HCT116 (cell line): ENCODE measurements at regions not wholly inside any gene's neighbourhood (a gene's known extent, or its start where the extent isn't known, plus 50 kb on each side); places are given as distances from the start of the nearest gene placed in this dataset.

Experiments
- ATAC-seq: fragments of 200-7000 bp; cut with Tn5 transposase; 2 replicates; pipeline ENCODE4 v1.9.1; 2020; ENCODE audit warnings: mild to moderate bottlenecking, moderate library complexity
- BruUV-seq: library from RNA; stranded (reverse); fragments of 400-500 nt; replicated peaks from 2 replicates; lab custom pipeline; 2021; lab: Mats Ljungman, UMichigan
- CTCF ChIA-PET: fragments of 300-600 bp; sonication (Branson Sonifier 250); formaldehyde crosslinking; loops from one replicate; lab custom pipeline; 2021; ENCODE audit warnings: antibody characterized with exemption; lab: Charles Lee
- POLR2A ChIA-PET: fragments of 300-600, 350-600 bp; sonication (Branson Sonifier 250); formaldehyde crosslinking; loops from one replicate; lab custom pipeline; 2021; ENCODE audit warnings: antibody characterized with exemption; lab: Charles Lee
- RAD21 ChIA-PET, 2 experiments: fragments of 300-600 bp; sonication (Branson Sonifier 250); formaldehyde crosslinking; loops; one replicate each; lab custom pipeline; 2023; ENCODE audit warnings: low total read pairs in 2 of 2; ENCODE audit not compliant: uncharacterized antibody in 2 of 2, unreplicated experiment in 2 of 2, low non-redundant PET in 1 of 2; lab: Charles Lee
- DNase-seq: peaks from one replicate; pipeline ENCODE4 v3.0.0-alpha.2; 2010; ENCODE audit warnings: low read depth, low spot score
- H2AFZ ChIP-seq: fragments of 200-600 bp; shearing (Covaris generic), sonication (generic); 2 replicates; pipeline ENCODE4 v1.6.1; 2017; ENCODE audit warnings: low read depth, mixed run types, mixed read lengths, antibody characterized with exemption, low read length; ENCODE audit not compliant: poor library complexity, severe bottlenecking
- H3K27ac ChIP-seq: 2 replicates; pipeline ENCODE4 v1.5.1; 2012; ENCODE audit warnings: low read depth, low read length
- H3K27me3 ChIP-seq: fragments of 200-600 bp; sonication (generic); 2 replicates; pipeline ENCODE4 v1.6.1; 2016; ENCODE audit warnings: mixed run types, low read length, mixed read lengths; ENCODE audit not compliant: insufficient read depth
- H3K36me3 ChIP-seq, 2 experiments: fragments of 200-500 bp in 1 of 2; fragments of 200-600 bp in 1 of 2; sonication (Bioruptor generic) in 1 of 2; sonication (generic) in 1 of 2; 2 replicates each; pipeline versions ENCODE4 v1.5.1 to v1.6.1; 2014 to 2016; ENCODE audit warnings: low read length in 2 of 2, inconsistent platforms in 1 of 2, mixed read lengths in 1 of 2, mixed run types in 1 of 2; ENCODE audit not compliant: insufficient read depth in 2 of 2, control insufficient read depth in 1 of 2
- H3K4me1 ChIP-seq, 2 experiments: fragments of 200-600 bp in 1 of 2; sonication (generic) in 1 of 2; 2 replicates each; pipeline versions ENCODE4 v1.5.1 to v1.6.1; 2012 to 2017; ENCODE audit warnings: low read length in 2 of 2, inconsistent platforms in 1 of 2, mild to moderate bottlenecking in 1 of 2, mixed read lengths in 1 of 2, mixed run types in 1 of 2, moderate library complexity in 1 of 2; ENCODE audit not compliant: insufficient read depth in 2 of 2, control insufficient read depth in 1 of 2
- H3K4me2 ChIP-seq: fragments of 200-600 bp; sonication (generic); 2 replicates; pipeline ENCODE4 v1.6.1; 2017; ENCODE audit warnings: mixed run types, low read length, mixed read lengths
- H3K4me3 ChIP-seq, 2 experiments: fragments of 200-600 bp in 1 of 2; sonication (generic) in 1 of 2; replicated peaks in 1 of 2; 2 replicates each; pipeline ENCODE4 v1.5.1; 2011 to 2016; ENCODE audit warnings: low read length in 2 of 2, control low read depth in 1 of 2, low read depth in 1 of 2, mild to moderate bottlenecking in 1 of 2, mixed read lengths in 1 of 2, mixed run types in 1 of 2
- H3K79me2 ChIP-seq: fragments of 200-600 bp; sonication (generic); 2 replicates; pipeline ENCODE4 v1.6.1; 2017; ENCODE audit warnings: mild to moderate bottlenecking, mixed run types, low read length, moderate library complexity, mixed read lengths; ENCODE audit not compliant: insufficient read depth
- H3K9ac ChIP-seq: fragments of 200-600 bp; sonication (generic); 2 replicates; pipeline ENCODE4 v1.6.1; 2016; ENCODE audit warnings: low read length, mixed read lengths
- H3K9me2 ChIP-seq: fragments of 200-600 bp; sonication (generic), shearing (Covaris generic); 2 replicates; pipeline ENCODE4 v1.6.1; 2017; ENCODE audit warnings: mixed run types, mild to moderate bottlenecking, moderate library complexity; ENCODE audit not compliant: insufficient read depth
- H3K9me3 ChIP-seq, 2 experiments: fragments of 200-500 bp in 1 of 2; fragments of 200-600 bp in 1 of 2; sonication (Bioruptor generic) in 1 of 2; sonication (generic) in 1 of 2; 2 replicates each; pipeline ENCODE4 v1.6.1; 2014 to 2017; ENCODE audit warnings: low read length in 2 of 2, mixed read lengths in 2 of 2, inconsistent platforms in 1 of 2, low read depth in 1 of 2, mild to moderate bottlenecking in 1 of 2, mixed run types in 1 of 2, moderate library complexity in 1 of 2; ENCODE audit not compliant: control insufficient read depth in 1 of 2, insufficient read depth in 1 of 2
- H4K20me1 ChIP-seq: fragments of 200-600 bp; sonication (generic), shearing (Covaris generic); 2 replicates; pipeline ENCODE4 v1.6.1; 2017; ENCODE audit warnings: mixed run types, mild to moderate bottlenecking, moderate library complexity; ENCODE audit not compliant: insufficient read depth
- CEBPB ChIP-seq: IDR thresholded peaks from 2 replicates; pipeline ENCODE4 v1.6.1; 2012; ENCODE audit warnings: low read depth
- ELF1 ChIP-seq: IDR thresholded peaks from 2 replicates; pipeline ENCODE4 v1.6.1; 2012; ENCODE audit warnings: low read depth, borderline replicate concordance
- EZH2 ChIP-seq: fragments of 200-600 bp; sonication (generic); IDR thresholded peaks from 2 replicates; pipeline ENCODE4 v1.6.1; 2017; ENCODE audit warnings: antibody characterized with exemption, mixed run types
- EZH2phosphoT487 ChIP-seq: fragments of 200-600 bp; IDR thresholded peaks from 2 replicates; pipeline ENCODE4 v1.6.1; 2018; ENCODE audit warnings: antibody characterized with exemption, borderline replicate concordance
- JUND ChIP-seq: IDR thresholded peaks from 2 replicates; pipeline ENCODE4 v1.6.1; 2012
- POLR2A ChIP-seq: IDR thresholded peaks from 2 replicates; pipeline ENCODE4 v1.7.0; 2011; ENCODE audit warnings: borderline replicate concordance; ENCODE audit not compliant: insufficient read depth, insufficient read length; ENCODE audit errors: extremely low read depth
- POLR2AphosphoS5 ChIP-seq: IDR thresholded peaks from 2 replicates; pipeline ENCODE4 v1.6.1; 2011; ENCODE audit warnings: mild to moderate bottlenecking, low read depth, low read length, moderate library complexity
- RAD21 ChIP-seq: IDR thresholded peaks from 2 replicates; pipeline ENCODE4 v1.6.1; 2012; ENCODE audit warnings: low read depth, mild to moderate bottlenecking
- SIN3A ChIP-seq: IDR thresholded peaks from 2 replicates; pipeline ENCODE4 v1.6.1; 2012; ENCODE audit warnings: low read depth
- TCF7L2 ChIP-seq: IDR thresholded peaks from 2 replicates; pipeline ENCODE4 v1.7.0; 2011; ENCODE audit warnings: borderline replicate concordance, inconsistent platforms; ENCODE audit not compliant: insufficient read depth, insufficient read length; ENCODE audit errors: extremely low read depth
- YY1 ChIP-seq: IDR thresholded peaks from 2 replicates; pipeline ENCODE4 v1.6.1; 2011; ENCODE audit warnings: low read length, low read depth, moderate library complexity, mild to moderate bottlenecking; ENCODE audit not compliant: insufficient replicate concordance; ENCODE audit errors: extremely low read depth
- ZNF274 ChIP-seq: fragments of 200-500 bp; sonication (Bioruptor generic); IDR thresholded peaks from 2 replicates; pipeline ENCODE4 v1.6.1; 2014; ENCODE audit warnings: mild to moderate bottlenecking, low read depth, low read length, inconsistent platforms
- intact Hi-C: fragments of 100-400 bp; cut with micrococcal nuclease; formaldehyde crosslinking; loops from 2 replicates; pipeline ENCODE4 v1.10.0; 2022
- TF ChIP-seq, protein P1 (sequence below): IDR thresholded peaks from 2 replicates; pipeline ENCODE4 v1.6.1; 2012
- TF ChIP-seq, protein P2 (sequence below): IDR thresholded peaks from 2 replicates; pipeline ENCODE4 v1.6.1; 2011; ENCODE audit warnings: mild to moderate bottlenecking, low read length, moderate library complexity; ENCODE audit not compliant: insufficient replicate concordance; ENCODE audit errors: extremely low read depth
- TF ChIP-seq, protein P3 (sequence below): IDR thresholded peaks from 2 replicates; pipeline ENCODE4 v1.6.1; 2012

DNA sequence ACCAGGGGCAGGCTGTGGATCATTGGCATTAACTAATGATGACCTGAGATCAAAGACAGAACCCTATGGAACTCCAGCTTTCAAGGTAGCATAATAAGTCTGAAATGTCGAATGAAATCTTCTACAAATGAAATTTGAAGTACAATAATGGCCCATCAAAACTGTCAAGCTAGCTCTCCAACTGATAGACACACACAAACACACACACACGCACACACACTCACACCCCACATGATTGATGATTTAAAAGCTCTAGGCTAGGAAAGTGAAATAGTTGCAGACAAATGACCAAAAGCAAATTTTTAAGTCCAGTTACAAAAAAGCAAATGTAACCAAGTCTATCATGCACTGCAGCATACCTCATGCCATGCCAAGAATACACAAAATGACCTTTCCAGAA is 655.7 kb downstream of the C4orf33 start:
- Histone ChIP-seq H2AFZ (no peak overlapping the region), H3K4me2 (no peak overlapping the region), H3K27ac (no peak overlapping the region), H3K4me3 (no peak overlapping the region), H3K79me2 (no peaks in the 10 kb centered on the region), H4K20me1 (no peaks in the 10 kb centered on the region; the same call in 1 of the 2 replicates), H3K9me3 (no peaks in the 10 kb centered on the region), H3K9ac (no peak overlapping the region), H3K36me3 (no peaks in the 10 kb centered on the region), H3K4me1 (no peaks in the 10 kb centered on the region), H3K9me2 (no peaks in the 10 kb centered on the region), H3K27me3 (no peaks in the 10 kb centered on the region)
- ChIA-PET CTCF (no interaction called here), RAD21 (no interaction called here), POLR2A (no interaction called here)
- TF ChIP-seq RAD21, result no peak
- no peak for DNase-seq
- intact Hi-C loops, result no loop called here
- ATAC-seq, result no peak
- no TSS peak for BruUV-seq

DNA sequence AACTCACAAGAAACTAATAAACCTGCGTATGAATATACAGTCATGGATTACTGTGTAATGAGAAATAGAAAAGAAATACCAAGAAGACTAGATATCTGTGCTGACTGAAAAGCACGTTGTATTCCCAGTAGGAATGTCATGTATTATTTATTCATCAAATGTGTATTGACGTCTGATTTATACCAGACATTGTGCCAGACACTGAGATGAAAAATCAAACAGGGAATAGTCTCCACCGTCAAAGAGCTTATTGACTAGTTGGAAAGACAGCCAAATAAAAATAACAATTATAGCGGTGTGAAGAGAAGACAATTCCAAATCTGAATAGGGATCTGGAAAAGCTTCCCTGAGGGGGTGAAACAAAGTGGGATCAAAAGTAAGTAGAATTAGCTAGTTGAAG is 687.6 kb downstream of the C4orf33 start:
- Histone ChIP-seq H3K27me3 (no peaks in the 10 kb centered on the region), H2AFZ (no peak overlapping the region), H3K27ac (no peak overlapping the region), H4K20me1 (no peaks in the 10 kb centered on the region), H3K9me3 (no peaks in the 10 kb centered on the region), H3K9me2 (no peaks in the 10 kb centered on the region; the same call in 1 of the 2 replicates), H3K79me2 (no peaks in the 10 kb centered on the region), H3K36me3 (no peaks in the 10 kb centered on the region), H3K4me3 (no peak overlapping the region), H3K4me1 (no peaks in the 10 kb centered on the region), H3K4me2 (no peak overlapping the region), H3K9ac (no peak overlapping the region)
- intact Hi-C loops, result no loop called here
- RAD21 ChIA-PET, result no interaction called here
- ATAC-seq, result no peak
- no TSS peak for BruUV-seq
- DNase-seq, result no peak
- TF ChIP-seq ZNF274, result no peak
- no peak for TF ChIP-seq EZH2phosphoT487
- no peak for TF ChIP-seq SIN3A
- no peak for TF ChIP-seq RAD21
- TF ChIP-seq, protein P1, sequence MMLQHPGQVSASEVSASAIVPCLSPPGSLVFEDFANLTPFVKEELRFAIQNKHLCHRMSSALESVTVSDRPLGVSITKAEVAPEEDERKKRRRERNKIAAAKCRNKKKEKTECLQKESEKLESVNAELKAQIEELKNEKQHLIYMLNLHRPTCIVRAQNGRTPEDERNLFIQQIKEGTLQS, result no peak
- no peak for TF ChIP-seq ELF1
- no peak for TF ChIP-seq POLR2A
- TF ChIP-seq CEBPB, result no peak
- TF ChIP-seq, protein P2, sequence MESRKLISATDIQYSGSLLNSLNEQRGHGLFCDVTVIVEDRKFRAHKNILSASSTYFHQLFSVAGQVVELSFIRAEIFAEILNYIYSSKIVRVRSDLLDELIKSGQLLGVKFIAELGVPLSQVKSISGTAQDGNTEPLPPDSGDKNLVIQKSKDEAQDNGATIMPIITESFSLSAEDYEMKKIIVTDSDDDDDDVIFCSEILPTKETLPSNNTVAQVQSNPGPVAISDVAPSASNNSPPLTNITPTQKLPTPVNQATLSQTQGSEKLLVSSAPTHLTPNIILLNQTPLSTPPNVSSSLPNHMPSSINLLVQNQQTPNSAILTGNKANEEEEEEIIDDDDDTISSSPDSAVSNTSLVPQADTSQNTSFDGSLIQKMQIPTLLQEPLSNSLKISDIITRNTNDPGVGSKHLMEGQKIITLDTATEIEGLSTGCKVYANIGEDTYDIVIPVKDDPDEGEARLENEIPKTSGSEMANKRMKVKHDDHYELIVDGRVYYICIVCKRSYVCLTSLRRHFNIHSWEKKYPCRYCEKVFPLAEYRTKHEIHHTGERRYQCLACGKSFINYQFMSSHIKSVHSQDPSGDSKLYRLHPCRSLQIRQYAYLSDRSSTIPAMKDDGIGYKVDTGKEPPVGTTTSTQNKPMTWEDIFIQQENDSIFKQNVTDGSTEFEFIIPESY, result no peak
- no peak for TF ChIP-seq EZH2
- no peak for TF ChIP-seq YY1
- no peak for TF ChIP-seq JUND
- no peak for TF ChIP-seq TCF7L2
- TF ChIP-seq, protein P3, sequence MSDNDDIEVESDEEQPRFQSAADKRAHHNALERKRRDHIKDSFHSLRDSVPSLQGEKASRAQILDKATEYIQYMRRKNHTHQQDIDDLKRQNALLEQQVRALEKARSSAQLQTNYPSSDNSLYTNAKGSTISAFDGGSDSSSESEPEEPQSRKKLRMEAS, result no peak
- TF ChIP-seq POLR2AphosphoS5, result no peak
- CTCF ChIA-PET, result no interaction called here
- POLR2A ChIA-PET, result no interaction called here
